ENCODE measurements at regions not wholly inside any gene's neighbourhood (a gene's known extent, or its start where the extent isn't known, plus 50 kb on each side); places are given as distances from the start of the nearest gene placed in this dataset.

DNA sequence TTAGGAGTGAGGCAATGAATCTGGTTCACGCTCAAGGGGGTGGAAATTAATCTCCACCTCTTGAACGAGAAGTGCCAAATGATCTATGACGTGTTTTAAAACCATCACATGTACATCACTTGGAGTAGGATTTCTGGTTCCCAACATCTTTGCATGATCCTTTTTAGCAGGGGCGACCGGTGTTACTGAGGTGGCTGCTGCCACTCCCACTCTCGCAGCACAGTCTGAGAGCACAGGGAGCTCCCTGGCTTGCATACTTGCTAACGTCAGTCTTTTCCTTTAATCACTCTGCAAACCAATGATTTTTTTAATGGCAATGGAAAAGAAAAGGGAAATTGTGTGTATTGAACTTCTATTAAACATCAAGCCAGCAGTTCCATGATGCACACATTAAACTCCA is 624.4 kb downstream of the IRX1 start:
- TF ChIP-seq, protein P1, sequence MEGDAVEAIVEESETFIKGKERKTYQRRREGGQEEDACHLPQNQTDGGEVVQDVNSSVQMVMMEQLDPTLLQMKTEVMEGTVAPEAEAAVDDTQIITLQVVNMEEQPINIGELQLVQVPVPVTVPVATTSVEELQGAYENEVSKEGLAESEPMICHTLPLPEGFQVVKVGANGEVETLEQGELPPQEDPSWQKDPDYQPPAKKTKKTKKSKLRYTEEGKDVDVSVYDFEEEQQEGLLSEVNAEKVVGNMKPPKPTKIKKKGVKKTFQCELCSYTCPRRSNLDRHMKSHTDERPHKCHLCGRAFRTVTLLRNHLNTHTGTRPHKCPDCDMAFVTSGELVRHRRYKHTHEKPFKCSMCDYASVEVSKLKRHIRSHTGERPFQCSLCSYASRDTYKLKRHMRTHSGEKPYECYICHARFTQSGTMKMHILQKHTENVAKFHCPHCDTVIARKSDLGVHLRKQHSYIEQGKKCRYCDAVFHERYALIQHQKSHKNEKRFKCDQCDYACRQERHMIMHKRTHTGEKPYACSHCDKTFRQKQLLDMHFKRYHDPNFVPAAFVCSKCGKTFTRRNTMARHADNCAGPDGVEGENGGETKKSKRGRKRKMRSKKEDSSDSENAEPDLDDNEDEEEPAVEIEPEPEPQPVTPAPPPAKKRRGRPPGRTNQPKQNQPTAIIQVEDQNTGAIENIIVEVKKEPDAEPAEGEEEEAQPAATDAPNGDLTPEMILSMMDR (IDR thresholded peaks at IDR 0.05): no peak
- TF ChIP-seq POLR2AphosphoS5 (IDR thresholded peaks at IDR 0.05): peak; percentile 18
- intact Hi-C loops (cut with DNase I): no loop called here
- DNase-seq (ENCODE audit: low spot score): no peak
- no peaks in the 10 kb centered on the region for H3K27me3 ChIP-seq (replicated peaks; ENCODE audit: insufficient read depth)
- H3K9me3 ChIP-seq: no peaks in the 10 kb centered on the region
- WGBS: 85% methylated on average over 7 of the region's 7 CpGs
- H3K36me3 ChIP-seq: no peaks in the 10 kb centered on the region
- no peak overlapping the region for H3K27ac ChIP-seq
- H3K4me1 ChIP-seq (replicated peaks): no peaks in the 10 kb centered on the region
- H3K4me3 ChIP-seq: no peak overlapping the region

DNA sequence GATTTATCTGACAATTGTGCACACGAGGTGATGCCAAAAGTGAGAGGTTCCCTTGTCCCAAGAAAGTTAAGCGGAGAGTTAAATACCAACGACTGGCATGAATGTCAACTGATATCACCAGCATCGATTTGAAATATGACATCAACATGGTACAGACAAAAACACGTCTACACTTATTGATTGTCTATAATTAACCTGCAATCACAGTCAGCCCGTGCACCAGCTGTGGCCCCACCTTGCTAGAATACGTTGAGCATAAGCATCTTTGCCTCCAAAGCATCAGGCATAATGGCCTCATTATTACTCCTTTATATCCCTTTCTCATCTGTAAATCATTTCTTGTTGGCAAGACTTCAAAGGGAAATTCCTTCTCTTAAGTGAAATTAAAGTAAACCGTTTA is 625.4 kb downstream of the IRX1 start:
- DNase-seq (ENCODE audit: low spot score): no peak

DNA sequence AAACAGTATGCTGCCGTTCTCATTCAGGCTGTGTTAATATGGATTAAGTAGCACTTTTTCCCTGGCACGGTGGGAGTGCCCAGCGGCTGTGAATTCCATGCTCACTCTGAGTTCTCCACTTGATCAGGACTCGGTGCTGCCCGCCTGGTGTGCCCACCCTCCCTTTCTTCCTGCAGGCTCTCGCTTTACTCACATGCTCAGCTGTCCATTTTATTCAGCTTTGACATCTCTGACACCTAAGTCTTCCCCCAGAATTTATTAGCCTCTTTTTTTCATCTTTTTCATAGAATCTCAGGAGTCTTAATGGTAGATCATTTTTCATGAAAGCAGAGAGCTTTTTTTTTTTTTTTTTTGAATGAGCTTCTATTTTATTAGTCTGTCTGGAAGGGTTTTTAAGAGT is 626.5 kb downstream of the IRX1 start:
- no peaks in the 10 kb centered on the region for H3K36me3 ChIP-seq
- H3K4me1 ChIP-seq (replicated peaks): no peaks in the 10 kb centered on the region
- TF ChIP-seq POLR2AphosphoS5 (IDR thresholded peaks at IDR 0.05) (no peak), POLR2A (IDR thresholded peaks at IDR 0.05) (no peak)
- TF ChIP-seq, protein P1 (IDR thresholded peaks at IDR 0.05): no peak
- DNase-seq (ENCODE audit: low spot score): no peak
- intact Hi-C loops (cut with DNase I): no loop called here
- no peak overlapping the region for H3K4me3 ChIP-seq
- H3K9me3 ChIP-seq: no peaks in the 10 kb centered on the region
- 73% methylated on average over 6 of the region's 6 CpGs for WGBS
- H3K27ac ChIP-seq: no peak overlapping the region
- H3K27me3 ChIP-seq (replicated peaks; ENCODE audit: insufficient read depth): no peaks in the 10 kb centered on the region

More for the DNA sequence above, 625.4 kb downstream of the IRX1 start:
- WGBS: 51% methylated on average over 8 of the region's 8 CpGs
- Histone ChIP-seq H3K36me3 (no peaks in the 10 kb centered on the region), H3K27me3 (replicated peaks; ENCODE audit: insufficient read depth) (no peaks in the 10 kb centered on the region), H3K9me3 (no peaks in the 10 kb centered on the region), H3K27ac (no peak overlapping the region), H3K4me3 (no peak overlapping the region), H3K4me1 (replicated peaks) (no peaks in the 10 kb centered on the region)
- TF ChIP-seq, protein P1 (IDR thresholded peaks at IDR 0.05): no peak
- TF ChIP-seq POLR2A (IDR thresholded peaks at IDR 0.05) (no peak), POLR2AphosphoS5 (IDR thresholded peaks at IDR 0.05) (no peak)
- intact Hi-C loops (cut with DNase I): no loop called here

- 89% methylated on average over 15 of the region's 15 CpGs for WGBS
- no peak for TF ChIP-seq POLR2AphosphoS5 (IDR thresholded peaks at IDR 0.05)
- Histone ChIP-seq H3K4me1 (replicated peaks) (no peaks in the 10 kb centered on the region), H3K27me3 (replicated peaks; ENCODE audit: insufficient read depth) (no peaks in the 10 kb centered on the region), H3K4me3 (no peak overlapping the region), H3K9me3 (no peaks in the 10 kb centered on the region), H3K27ac (no peak overlapping the region), H3K36me3 (no peaks in the 10 kb centered on the region)
- no peak for DNase-seq (ENCODE audit: low spot score)
- intact Hi-C loops (cut with DNase I): no loop called here
Observed at GRCh38 chr5:4222821-4223220, 627.2 kb downstream of the IRX1 start.

GRCh38 chr5:4225741-4226140 is 630.1 kb downstream of the IRX1 start:
- intact Hi-C loops (cut with DNase I): no loop called here
- Histone ChIP-seq H3K9me3 (no peaks in the 10 kb centered on the region), H3K27ac (no peak overlapping the region), H3K27me3 (replicated peaks; ENCODE audit: insufficient read depth) (no peaks in the 10 kb centered on the region), H3K4me1 (replicated peaks) (no peaks in the 10 kb centered on the region), H3K36me3 (no peaks in the 10 kb centered on the region), H3K4me3 (no peak overlapping the region)
- WGBS: 70% methylated on average over 5 of the region's 5 CpGs
- DNase-seq (ENCODE audit: low spot score): no peak
- TF ChIP-seq POLR2AphosphoS5 (IDR thresholded peaks at IDR 0.05): no peak
- no peak for TF ChIP-seq POLR2A (IDR thresholded peaks at IDR 0.05)
- TF ChIP-seq, protein P1 (IDR thresholded peaks at IDR 0.05): no peak

Measured in prostate gland (tissue), 2 donors.